GM19240 (cell line): ENCODE measurements at regions not wholly inside any gene's neighbourhood (a gene's known extent, or its start where the extent isn't known, plus 50 kb on each side); places are given as distances from the start of the nearest gene placed in this dataset.
A peak's percentile ranks its signal among the peaks of the same experiment; 100 is the strongest.
"Not testable (repeated sequence)": the region's sequence is repeated elsewhere in the genome, so short reads cannot be mapped to it uniquely, and the experiment has no call there.

Experiments used
- DNase-seq: peaks from one replicate; pipeline ENCODE4 v3.0.0; 2011; ENCODE audit warnings: low spot score; ENCODE audit not compliant: insufficient read length

DNA sequence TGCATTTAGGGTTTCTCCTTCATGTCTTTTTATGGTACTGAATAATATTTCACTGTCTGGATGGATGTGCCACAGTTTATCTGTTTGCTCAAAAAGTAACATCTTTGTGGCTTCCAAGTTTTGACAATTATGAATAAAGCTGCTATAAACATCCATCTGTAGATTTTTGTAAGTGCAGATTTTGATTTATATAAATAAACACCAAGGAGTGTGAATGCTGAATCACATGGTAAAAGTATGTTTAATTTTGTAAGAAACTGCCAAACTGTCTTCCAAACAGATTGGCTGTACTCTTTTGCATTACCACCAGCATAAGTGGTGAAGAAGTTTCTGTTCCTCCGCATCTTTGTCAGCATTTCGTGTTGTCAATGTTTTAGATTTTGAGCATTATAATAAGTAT is 158.7 kb upstream of the GIMD1 start:
- DNase-seq: no peak

DNA sequence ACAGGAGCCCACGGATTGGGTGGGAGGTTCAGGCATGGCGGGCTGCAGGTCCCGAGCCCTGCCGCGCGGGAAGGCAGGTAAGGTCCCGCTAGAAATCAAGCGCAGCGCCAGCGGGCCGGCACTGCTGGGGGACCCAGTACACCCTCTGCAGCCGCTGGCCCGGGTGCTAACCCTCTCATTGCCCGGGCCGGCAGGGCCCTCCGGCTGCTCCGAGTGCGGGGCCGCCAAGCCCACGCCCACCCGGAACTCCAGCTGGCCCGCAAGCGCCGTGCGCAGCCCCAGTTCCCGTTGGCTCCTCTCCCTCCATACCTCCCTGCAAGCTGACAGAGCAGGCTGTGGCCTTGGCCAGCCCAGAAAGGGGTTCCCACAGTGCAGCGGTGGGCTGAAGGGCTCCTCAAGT is 156.8 kb upstream of the GIMD1 start:
- not testable (repeated sequence) for DNase-seq

DNA sequence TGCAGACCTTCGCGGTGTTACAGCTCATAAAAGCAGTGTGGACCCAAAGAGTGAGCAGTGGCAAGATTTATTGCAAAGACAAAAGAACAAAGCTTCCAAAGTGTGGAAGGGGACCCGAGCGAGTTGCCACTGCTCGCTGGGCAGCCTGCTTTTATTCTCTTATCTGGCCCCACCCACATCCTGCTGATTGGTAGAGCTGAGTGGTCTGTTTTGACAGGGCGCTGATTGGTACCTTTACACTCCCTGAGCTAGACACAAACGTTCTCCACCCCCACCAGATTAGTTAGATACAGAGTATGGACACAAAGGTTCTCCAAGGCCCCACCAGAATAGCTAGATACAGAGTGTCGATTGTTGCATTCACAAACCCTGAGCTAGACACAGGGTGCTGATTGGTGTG is 156.2 kb upstream of the GIMD1 start:
- not testable (repeated sequence) for DNase-seq

DNA sequence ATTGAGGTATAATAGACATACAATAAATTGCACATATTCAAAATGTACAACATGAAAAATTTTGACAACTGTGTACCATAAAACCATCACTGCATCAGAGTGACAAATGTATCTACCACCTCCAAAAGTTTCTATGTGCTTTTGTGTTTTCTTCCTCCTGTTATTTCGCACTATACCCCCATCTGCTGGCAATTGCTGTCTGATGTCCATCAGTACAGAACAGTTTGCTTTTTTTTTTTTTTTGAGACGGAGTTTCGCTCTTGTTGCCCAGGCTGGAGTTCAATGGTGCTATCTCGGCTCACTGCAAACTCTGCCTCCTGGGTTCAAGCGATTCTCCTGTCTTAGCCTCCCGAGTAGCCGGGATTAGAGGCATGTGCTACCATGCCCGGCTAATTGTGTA is 154.3 kb upstream of the GIMD1 start:
- DNase-seq: no peak

DNA sequence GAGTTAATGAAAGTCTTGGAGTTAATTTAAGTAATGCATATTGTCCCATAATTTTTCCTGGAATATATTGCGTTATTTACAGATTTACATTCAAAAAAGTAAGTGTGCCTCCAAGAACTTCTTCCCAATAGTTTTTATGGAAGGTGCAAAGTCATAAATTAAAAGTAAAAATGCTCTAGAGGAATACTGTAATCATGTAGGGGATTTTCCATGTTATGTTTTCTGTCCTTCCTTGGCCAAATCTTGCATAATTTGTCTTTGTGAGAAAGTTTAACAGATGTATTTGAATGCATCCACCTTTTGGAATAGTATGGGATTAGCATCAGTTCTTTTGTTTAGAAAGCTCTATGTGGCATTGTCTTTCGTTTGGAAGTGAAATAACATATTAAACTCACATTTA is 144.1 kb upstream of the GIMD1 start:
- no peak for DNase-seq

DNA sequence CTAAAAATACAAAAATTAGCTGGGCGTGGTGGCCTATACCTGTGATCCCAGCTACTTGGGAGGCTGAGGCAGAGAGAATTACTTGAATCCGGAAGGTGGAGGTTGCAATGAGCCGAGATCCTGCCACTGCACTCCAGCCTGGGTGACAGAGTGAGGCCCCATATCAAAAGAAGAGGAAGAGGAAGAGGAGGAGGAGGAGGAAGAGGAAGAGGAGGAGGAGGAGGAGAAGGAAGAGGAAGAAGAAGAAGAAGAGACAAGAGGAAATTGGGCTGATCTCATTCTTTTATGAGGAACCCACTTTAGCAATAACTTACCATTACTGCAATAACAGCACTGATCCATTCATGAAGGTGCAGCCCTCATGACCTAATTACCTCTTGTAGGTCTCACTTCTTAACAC is 138.9 kb upstream of the GIMD1 start:
- no peak for DNase-seq

DNA sequence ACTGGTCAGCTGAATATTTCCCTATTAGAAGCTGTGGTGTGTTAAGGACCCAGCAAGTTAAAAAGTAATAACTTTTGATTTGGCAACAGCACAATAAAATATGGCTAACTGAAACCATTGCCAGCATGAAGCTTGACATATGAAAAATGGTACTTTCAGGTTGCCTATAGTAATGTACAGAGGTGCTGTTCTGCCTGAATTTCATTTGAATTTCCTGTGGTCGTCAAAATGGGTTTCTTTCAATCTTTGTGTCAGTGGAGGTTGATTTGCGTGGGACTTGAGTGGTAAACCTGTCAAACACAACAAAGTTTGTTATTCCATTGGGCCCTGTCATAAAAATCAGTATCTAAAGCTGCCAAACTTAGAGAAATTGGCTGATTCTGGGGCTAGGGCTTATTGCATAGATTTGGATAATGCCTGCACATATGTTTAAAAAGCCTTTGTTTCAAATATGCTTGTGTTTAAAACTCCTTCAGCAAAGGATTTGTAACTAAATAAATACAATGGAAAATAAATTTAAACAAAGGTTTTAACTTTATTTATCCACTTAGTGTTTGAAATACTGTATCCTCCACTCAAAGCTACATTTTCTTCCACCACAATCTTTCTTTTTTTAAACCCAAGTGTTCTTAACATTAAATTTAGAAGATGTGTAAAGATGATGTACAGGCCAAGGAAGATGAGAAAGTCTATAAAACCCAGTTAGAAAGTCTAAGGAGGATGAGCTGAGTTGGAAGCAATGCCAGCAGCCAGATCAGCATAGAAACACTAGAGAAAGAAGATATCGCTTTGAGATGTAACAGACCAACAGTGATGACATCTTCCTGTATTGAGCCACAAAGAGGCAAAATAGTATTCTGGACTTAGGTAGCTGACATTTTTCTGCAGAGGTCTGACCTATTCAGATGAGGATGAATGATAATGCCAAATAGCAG is 134.8 kb upstream of the GIMD1 start:
- DNase-seq: no peak

DNA sequence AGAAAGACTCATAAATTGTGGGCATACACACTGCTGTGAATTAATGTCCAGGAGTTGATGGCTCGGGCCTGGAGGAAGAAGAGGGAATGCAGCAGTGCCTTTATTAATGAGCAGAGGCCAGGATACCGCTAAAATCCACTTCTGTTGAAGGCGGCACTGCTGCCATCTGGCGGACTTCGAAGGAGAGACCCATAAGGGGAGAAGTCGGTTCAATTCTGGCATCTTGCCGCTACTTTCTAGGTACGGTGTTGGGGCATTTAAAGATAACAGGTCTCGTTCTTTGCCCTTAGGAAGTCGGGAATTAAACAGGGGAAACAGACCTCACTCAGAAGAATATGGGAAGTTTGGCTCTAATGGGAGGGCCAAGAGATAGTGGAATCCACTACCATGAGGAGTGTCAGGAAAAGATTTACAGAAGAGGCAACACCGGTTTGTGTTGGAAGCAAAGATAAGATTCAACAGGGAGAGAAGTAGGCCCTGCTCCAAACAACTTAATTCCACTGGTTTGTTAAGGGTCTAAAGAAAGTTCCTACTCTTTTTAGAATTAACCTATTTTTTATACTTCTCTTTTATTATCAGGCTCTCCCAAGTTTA is 133.6 kb upstream of the GIMD1 start:
- peak; percentile 33 for DNase-seq

DNA sequence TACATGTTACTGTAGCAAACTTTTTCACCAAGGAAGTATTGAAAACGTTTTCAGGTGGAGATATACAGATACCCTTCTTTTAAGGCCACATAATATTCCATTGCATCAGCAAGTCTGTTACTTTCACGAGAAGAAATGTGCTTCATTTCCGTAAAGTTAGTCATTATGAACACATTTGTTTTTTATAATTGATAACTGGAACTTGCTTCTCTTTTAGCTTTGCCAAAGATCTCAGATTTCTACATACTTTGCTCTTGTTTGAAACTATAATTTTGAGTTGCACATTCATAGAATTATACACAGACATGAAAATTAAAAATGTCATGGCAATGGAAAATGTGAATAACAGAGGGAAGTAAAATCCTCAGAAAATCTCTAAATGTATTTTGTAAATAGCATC is 128.7 kb upstream of the GIMD1 start:
- DNase-seq: no peak

DNA sequence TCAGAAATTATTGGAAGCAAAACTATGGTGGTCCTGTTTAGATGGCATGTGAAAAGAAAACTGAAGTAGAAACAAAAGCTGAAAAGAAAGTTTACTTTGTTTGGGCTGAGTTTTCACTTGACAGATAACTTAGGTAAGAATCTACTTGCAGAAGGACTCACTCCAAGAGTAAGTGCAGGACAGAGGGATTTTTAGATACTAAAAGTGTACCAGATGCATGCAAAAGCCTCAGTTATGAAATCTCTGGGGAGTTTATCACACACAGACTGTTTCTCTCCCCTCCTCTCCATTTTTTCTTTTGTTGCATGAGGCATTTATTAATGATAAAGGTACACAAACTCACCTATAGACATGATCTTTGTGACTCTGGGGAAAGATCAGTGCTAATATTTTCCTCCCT is 127.5 kb upstream of the GIMD1 start:
- DNase-seq: no peak

DNA sequence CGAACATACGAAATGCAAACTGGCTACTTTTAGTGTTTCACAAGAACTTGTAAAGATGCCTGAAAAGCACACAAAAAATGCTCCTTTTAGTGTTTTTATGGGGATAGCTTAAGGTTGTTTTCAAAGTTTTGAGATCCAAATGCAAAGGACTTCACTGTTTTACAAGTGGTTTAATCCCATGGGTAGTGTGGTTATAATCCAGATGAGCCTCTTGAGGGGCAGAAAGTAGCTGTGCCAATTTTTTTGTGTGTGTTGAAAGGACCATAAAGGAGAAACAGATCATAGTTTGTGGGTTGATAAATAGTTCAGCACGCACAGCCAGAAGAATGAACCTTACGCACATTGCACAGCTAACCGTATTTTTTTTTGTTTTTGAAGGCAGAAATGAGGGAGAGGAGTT is 126.9 kb upstream of the GIMD1 start:
- no peak for DNase-seq

DNA sequence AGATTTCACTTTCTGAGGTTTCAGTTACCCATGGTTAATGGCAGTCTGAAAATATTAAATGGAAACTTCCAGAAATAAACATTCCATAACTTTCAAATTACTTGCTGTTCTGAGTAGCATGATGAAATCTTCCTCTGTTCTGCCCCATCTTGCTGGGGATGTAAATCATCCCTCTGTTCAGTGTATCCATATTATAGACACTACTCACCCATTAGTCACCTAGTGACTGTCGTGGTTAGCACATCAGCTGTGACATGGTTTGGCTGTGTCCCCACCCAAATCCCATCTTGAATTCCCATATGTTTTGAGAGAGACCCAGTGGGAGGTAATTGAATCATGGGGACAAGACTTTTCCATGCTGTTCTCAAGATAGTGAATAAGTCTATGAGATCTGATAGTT is 125.5 kb upstream of the GIMD1 start:
- no peak for DNase-seq

DNA sequence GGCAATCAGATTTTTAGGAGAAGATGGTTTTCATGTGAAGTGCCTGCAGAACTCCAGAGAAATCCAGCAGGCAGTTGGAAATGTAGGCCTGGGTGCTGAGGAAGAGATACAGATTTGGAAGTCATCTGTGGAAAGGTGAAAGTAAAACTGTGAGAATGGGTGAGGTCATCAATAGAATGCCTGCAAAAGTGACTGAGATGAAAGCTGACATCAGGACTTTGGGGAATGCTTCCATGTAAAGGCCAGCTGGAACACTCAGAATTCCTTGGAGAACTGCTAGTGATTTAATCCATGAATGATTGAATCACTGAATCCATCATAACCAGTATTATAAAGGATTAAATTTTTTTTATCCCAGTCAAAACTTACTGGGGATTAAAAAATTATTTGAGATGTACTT is 124.5 kb upstream of the GIMD1 start:
- DNase-seq: no peak

DNA sequence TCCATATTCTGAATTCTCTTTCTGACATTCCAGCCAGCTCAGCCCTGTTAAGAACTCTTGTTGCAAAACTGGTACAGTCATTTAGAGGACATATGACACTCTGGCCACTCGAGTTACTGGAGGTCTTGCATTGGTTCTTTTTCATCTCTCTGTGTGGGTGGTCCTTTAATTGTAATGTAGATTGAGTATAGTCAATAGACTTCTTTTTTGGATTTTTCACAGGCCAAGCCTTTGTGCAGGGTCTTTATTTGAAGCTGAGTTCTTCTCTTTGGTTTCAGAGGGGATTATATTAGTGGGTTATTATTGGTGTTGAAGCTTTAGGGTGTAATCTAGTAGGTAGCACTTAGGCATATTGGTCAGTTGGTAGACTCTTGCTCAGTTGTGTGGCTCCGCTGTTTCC is 118.0 kb upstream of the GIMD1 start:
- no peak for DNase-seq

DNA sequence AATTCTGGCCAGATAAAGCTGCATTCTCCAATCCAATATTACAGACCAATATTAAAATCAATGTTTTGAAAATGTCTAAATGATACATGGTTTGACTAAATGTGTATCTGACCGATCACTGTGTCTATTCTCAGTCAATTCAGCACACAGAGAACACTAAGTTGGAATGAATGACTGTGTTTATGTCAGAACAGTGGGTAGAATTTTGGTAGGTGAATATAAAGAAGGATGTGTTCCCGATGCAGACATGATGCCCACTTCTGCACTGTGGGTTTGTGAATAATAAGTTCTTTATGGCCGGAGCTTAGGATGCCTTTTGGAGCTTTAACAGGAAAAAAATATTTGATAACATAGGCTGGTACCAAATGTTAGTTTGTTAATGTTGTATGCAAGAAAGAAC is 113.2 kb upstream of the GIMD1 start:
- DNase-seq: no peak

DNA sequence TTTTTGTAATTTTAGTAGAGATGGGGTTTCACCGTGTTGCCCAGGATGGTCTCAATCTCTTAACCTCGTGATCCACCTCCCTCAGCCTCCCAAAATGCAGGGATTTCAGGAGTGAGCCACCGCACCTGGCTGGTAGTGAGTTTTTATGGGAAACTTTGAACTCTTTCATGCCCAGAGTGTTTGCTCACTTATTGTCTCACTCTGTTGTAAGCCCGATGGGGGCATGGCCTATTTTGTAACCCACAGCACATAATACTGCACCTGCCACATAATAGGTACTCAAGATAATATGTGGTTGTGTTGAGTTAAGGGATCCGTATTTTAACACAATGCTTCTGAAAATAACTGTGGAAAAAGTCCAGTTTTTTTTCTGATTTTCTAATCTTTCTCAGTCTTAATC is 109.6 kb upstream of the GIMD1 start:
- no peak for DNase-seq

DNA sequence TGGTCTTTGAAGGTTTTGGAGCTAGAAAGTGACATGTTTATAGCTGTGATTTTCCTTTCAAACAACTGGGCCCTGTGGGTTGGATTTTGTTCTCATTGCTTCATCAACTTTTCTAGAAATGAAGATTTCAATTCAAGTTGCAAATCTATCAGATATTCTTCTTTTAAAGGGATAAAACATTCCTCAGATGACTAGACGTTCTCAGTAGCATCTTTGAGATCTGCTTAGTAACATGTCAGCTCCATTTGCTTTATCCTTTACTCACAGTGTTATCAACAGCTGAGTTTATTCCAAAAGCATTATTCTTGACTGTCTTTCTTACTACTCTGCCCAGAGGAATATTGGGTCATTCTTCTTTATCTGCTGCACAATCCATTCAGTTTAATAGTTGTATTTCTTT is 108.2 kb upstream of the GIMD1 start:
- DNase-seq: no peak

DNA sequence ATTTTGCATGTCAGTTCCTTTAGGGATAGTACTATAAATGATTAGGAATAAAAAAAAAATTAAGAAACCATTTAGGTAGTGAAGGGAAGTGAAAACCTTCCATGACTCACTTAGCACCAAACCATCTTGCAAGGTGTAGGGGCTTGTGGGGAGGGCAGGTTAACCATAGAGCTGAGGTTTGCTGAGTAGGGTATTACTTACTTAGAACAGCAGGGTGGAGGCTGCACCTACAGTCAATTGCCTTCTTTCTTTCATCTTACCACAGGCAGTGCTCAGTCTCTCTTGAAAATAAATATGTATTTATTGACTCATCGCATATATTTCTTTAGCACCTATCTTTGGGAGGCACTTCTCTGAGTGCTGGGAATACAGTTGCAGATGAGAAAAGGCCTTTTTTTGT is 104.9 kb upstream of the GIMD1 start:
- no peak for DNase-seq

DNA sequence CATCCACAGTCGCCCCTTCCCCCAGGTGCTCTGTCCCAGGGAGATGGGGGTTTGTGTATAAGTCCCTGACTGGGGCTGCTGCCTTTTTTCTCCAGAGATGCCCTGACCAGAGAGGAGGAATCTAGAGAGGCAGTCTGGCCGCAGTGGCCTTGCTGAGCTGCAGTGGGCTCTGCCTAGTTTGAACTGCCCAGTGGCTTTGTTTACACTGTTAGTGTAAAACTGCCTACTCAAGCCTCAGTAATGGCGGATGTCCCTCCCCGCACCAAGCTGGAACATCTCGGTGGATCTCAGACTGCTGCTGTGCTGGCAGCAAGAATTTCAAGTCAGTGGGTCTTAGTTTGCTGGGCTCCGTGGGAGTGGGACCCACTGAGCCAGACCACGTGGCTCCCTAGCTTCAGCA is 102.6 kb upstream of the GIMD1 start:
- DNase-seq: no peak

DNA sequence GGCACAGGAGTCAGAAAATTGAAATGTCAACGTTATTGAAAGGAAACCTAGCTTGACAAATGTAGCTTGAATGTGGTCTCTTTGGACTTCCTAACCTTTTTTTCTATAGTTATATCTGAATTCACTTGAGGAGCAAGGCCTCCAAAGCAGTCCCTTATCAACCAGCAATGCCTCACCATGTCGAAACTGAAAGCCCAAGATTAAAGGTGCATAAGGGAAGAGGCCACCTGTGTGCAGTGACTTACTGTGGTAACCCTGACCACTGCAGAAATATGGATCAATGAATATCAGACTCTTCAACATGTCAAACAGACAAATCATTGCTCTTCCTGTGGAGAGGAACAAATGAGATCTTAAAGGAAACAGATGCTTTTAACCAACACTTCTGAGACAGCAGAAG is 95.0 kb upstream of the GIMD1 start:
- DNase-seq: no peak

DNA sequence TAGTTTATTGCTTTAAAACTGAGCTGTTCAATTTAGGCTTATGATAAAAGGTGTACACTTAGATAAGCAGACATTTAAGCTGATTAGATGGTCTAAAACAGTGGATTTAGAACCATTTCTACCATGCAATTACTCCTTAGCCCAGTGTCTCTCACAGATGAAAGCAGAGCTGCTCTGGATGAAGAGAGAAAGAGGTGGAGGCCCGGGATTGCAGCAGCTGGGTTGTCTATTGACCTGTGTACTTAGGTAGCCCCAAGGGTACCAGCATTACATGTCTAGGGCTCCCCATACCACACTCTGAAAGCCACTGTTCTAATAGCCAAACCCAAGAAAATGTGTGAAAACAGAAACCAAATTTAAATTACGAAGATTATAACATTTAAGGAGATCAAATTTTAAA is 86.0 kb upstream of the GIMD1 start:
- DNase-seq: no peak

DNA sequence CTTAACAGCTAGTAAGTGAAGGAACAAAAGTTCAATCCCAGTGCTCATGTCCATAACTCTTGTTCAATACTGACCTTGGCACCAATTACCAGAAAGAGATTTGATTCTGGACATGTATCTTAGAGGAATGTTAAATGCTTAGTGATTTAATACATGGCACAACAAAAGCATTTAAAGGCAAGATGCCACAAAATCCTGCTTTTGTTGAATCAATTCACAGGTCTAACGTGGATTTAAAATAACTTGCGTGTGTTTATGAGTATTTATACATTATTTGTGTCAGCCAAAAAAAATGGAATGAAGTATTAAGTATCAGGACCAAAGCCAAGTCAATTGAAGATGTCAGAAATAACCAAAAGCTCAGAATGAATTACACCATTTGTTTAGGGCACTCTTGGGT is 85.4 kb upstream of the GIMD1 start:
- no peak for DNase-seq

DNA sequence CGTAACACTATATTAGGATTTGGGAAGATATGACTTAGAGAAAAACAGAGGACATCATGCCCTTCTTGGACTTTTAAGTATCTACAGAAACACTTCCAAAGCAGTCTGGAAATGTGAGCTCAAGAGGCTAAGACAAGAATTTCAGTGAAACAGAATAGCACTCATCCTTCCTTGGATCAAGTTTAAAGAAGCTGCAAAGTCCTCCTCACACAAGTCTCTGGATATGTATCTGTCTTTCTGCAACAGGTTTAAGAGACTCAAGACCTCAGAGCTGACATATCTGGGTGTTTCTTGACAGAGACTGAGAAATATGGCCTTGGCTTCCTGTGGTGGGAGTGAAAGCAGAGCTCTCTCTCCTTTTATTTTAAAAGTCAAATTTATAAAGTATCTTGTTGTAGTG is 82.5 kb upstream of the GIMD1 start:
- no peak for DNase-seq
